ENCODE measurements at regions not wholly inside any gene's neighbourhood (a gene's known extent, or its start where the extent isn't known, plus 50 kb on each side); places are given as distances from the start of the nearest gene placed in this dataset.

- H3K27ac Mint-ChIP-seq (ENCODE audit: unreplicated experiment) = no peak overlapping the region
- no peaks in the 10 kb centered on the region for H3K9me3 Mint-ChIP-seq (ENCODE audit: unreplicated experiment)
Measured at GRCh38 chr17:54770836-54771235, 129.8 kb upstream of the TOM1L1 start.

GRCh38 chr17:54771409-54771915, 129.2 kb upstream of the TOM1L1 start:
- Mint-ChIP-seq H3K4me1 (ENCODE audit: unreplicated experiment) (no peaks in the 10 kb centered on the region), H3K27me3 (ENCODE audit: unreplicated experiment) (no peaks in the 10 kb centered on the region), H3K36me3 (ENCODE audit: low read depth, unreplicated experiment) (no peaks in the 10 kb centered on the region), H3K4me3 (ENCODE audit: unreplicated experiment) (no peak overlapping the region), H3K9me3 (ENCODE audit: unreplicated experiment) (no peaks in the 10 kb centered on the region), H3K27ac (ENCODE audit: unreplicated experiment) (no peak overlapping the region)
- no peak for TF ChIP-seq CTCF (IDR thresholded peaks at IDR 0.05; ENCODE audit: unreplicated experiment)
- no peak for DNase-seq (ENCODE audit: low spot score)

More at GRCh38 chr17:54770836-54771235, 129.8 kb upstream of the TOM1L1 start:
- TF ChIP-seq CTCF (IDR thresholded peaks at IDR 0.05; ENCODE audit: unreplicated experiment) = no peak
- no peak for DNase-seq (ENCODE audit: low spot score)
- H3K4me3 Mint-ChIP-seq (ENCODE audit: unreplicated experiment) = no peak overlapping the region
- no peaks in the 10 kb centered on the region for H3K27me3 Mint-ChIP-seq (ENCODE audit: unreplicated experiment)
- H3K36me3 Mint-ChIP-seq (ENCODE audit: low read depth, unreplicated experiment) = no peaks in the 10 kb centered on the region
- no peaks in the 10 kb centered on the region for H3K4me1 Mint-ChIP-seq (ENCODE audit: unreplicated experiment)

- TF ChIP-seq CTCF (IDR thresholded peaks at IDR 0.05; ENCODE audit: unreplicated experiment) = no peak
- H3K4me1 Mint-ChIP-seq (ENCODE audit: unreplicated experiment) = no peaks in the 10 kb centered on the region
Measured at GRCh38 chr17:54780238-54780637, 120.4 kb upstream of the TOM1L1 start.

GRCh38 chr17:54781389-54781788, 119.3 kb upstream of the TOM1L1 start:
- no peak for TF ChIP-seq CTCF (IDR thresholded peaks at IDR 0.05; ENCODE audit: unreplicated experiment)
- H3K4me1 Mint-ChIP-seq (ENCODE audit: unreplicated experiment) = no peaks in the 10 kb centered on the region
- no peak overlapping the region for H3K27ac Mint-ChIP-seq (ENCODE audit: unreplicated experiment)
- no peak for DNase-seq (ENCODE audit: low spot score)
- H3K9me3 Mint-ChIP-seq (ENCODE audit: unreplicated experiment) = no peaks in the 10 kb centered on the region
- H3K36me3 Mint-ChIP-seq (ENCODE audit: low read depth, unreplicated experiment) = no peaks in the 10 kb centered on the region
- no peak overlapping the region for H3K4me3 Mint-ChIP-seq (ENCODE audit: unreplicated experiment)
- no peaks in the 10 kb centered on the region for H3K27me3 Mint-ChIP-seq (ENCODE audit: unreplicated experiment)

More at GRCh38 chr17:54780238-54780637, 120.4 kb upstream of the TOM1L1 start:
- no peak overlapping the region for H3K4me3 Mint-ChIP-seq (ENCODE audit: unreplicated experiment)
- no peaks in the 10 kb centered on the region for H3K9me3 Mint-ChIP-seq (ENCODE audit: unreplicated experiment)
- H3K27ac Mint-ChIP-seq (ENCODE audit: unreplicated experiment) = no peak overlapping the region
- DNase-seq (ENCODE audit: low spot score) = no peak
- no peaks in the 10 kb centered on the region for H3K27me3 Mint-ChIP-seq (ENCODE audit: unreplicated experiment)
- H3K36me3 Mint-ChIP-seq (ENCODE audit: low read depth, unreplicated experiment) = no peaks in the 10 kb centered on the region

- H3K4me1 Mint-ChIP-seq (ENCODE audit: unreplicated experiment) = no peaks in the 10 kb centered on the region
- H3K27me3 Mint-ChIP-seq (ENCODE audit: unreplicated experiment) = no peaks in the 10 kb centered on the region
Measured at GRCh38 chr17:54784305-54784704, 116.3 kb upstream of the TOM1L1 start.

More at GRCh38 chr17:54784305-54784704, 116.3 kb upstream of the TOM1L1 start:
- Mint-ChIP-seq H3K4me3 (ENCODE audit: unreplicated experiment) (no peak overlapping the region), H3K27ac (ENCODE audit: unreplicated experiment) (no peak overlapping the region), H3K36me3 (ENCODE audit: low read depth, unreplicated experiment) (no peaks in the 10 kb centered on the region), H3K9me3 (ENCODE audit: unreplicated experiment) (no peaks in the 10 kb centered on the region)
- no peak for TF ChIP-seq CTCF (IDR thresholded peaks at IDR 0.05; ENCODE audit: unreplicated experiment)
- no peak for DNase-seq (ENCODE audit: low spot score)

All from endothelial cell (in vitro differentiated cells).